H9 (cell line): ENCODE measurements at regions not wholly inside any gene's neighbourhood (a gene's known extent, or its start where the extent isn't known, plus 50 kb on each side); places are given as distances from the start of the nearest gene placed in this dataset.

Experiments
- DNase-seq: peaks from one replicate; pipeline ENCODE4 v3.0.0-alpha.2; 2017
- H2AFZ ChIP-seq: one replicate; pipeline ENCODE4 v1.6.1; 2013; ENCODE audit warnings: mild to moderate bottlenecking, low read length, control low read depth, moderate library complexity
- H2AK5ac ChIP-seq: 2 replicates; pipeline ENCODE4 v1.6.1; 2013; ENCODE audit warnings: low read length, control low read depth, mixed read lengths; ENCODE audit not compliant: insufficient read length
- H2BK120ac ChIP-seq: one replicate; pipeline ENCODE4 v1.6.1; 2013; ENCODE audit warnings: low read depth, mild to moderate bottlenecking, low read length, control low read depth, inconsistent platforms; ENCODE audit not compliant: poor library complexity, severe bottlenecking
- H2BK12ac ChIP-seq: 2 replicates; pipeline ENCODE4 v1.6.1; 2013; ENCODE audit warnings: low read length, control low read depth, mixed read lengths, low read depth; ENCODE audit not compliant: insufficient read length
- H2BK15ac ChIP-seq: 2 replicates; pipeline ENCODE4 v1.6.1; 2013; ENCODE audit warnings: low read depth, low read length, control low read depth
- H2BK20ac ChIP-seq: one replicate; pipeline ENCODE4 v1.6.1; 2013; ENCODE audit warnings: low read depth, mild to moderate bottlenecking, low read length, control low read depth, inconsistent platforms; ENCODE audit not compliant: poor library complexity, severe bottlenecking
- H2BK5ac ChIP-seq: 2 replicates; pipeline ENCODE4 v1.6.1; 2013; ENCODE audit warnings: low read length, control low read depth, mixed read lengths; ENCODE audit not compliant: insufficient read length
- H3K14ac ChIP-seq: 2 replicates; pipeline ENCODE4 v1.6.1; 2013; ENCODE audit warnings: low read length, control low read depth; ENCODE audit not compliant: insufficient read depth
- H3K18ac ChIP-seq: 2 replicates; pipeline ENCODE4 v1.6.1; 2013; ENCODE audit warnings: low read depth, mild to moderate bottlenecking, mixed read lengths, low read length, control low read depth; ENCODE audit not compliant: insufficient read length
- H3K23ac ChIP-seq: 2 replicates; pipeline ENCODE4 v1.6.1; 2013; ENCODE audit warnings: low read length, control low read depth, mixed read lengths, low read depth; ENCODE audit not compliant: insufficient read length
- H3K23me2 ChIP-seq: 2 replicates; pipeline ENCODE4 v1.6.1; 2013; ENCODE audit warnings: low read depth, mild to moderate bottlenecking, mixed read lengths, low read length, control low read depth; ENCODE audit not compliant: insufficient read length, poor library complexity, severe bottlenecking
- H3K27ac ChIP-seq: 2 replicates; pipeline ENCODE4 v1.5.1; 2013; ENCODE audit warnings: low read length, control low read depth, mixed read lengths, low read depth; ENCODE audit not compliant: insufficient read length
- H3K27me3 ChIP-seq: 2 replicates; pipeline ENCODE4 v1.6.1; 2013; ENCODE audit warnings: low read length, control low read depth, inconsistent platforms; ENCODE audit not compliant: insufficient read depth
- H3K4ac ChIP-seq: 2 replicates; pipeline ENCODE4 v1.6.1; 2013; ENCODE audit warnings: low read depth, mild to moderate bottlenecking, control low read depth, inconsistent platforms, low read length, moderate library complexity
- H3K4me1 ChIP-seq: 2 replicates; pipeline ENCODE4 v1.6.1; 2013; ENCODE audit warnings: low read length, control low read depth, inconsistent platforms; ENCODE audit not compliant: insufficient read depth
- H3K4me2 ChIP-seq: 2 replicates; pipeline ENCODE4 v1.6.1; 2013; ENCODE audit warnings: low read length, control low read depth, mixed read lengths; ENCODE audit not compliant: insufficient read length, insufficient read depth
- H3K56ac ChIP-seq: 2 replicates; pipeline ENCODE4 v1.6.1; 2013; ENCODE audit warnings: low read depth, mild to moderate bottlenecking, mixed read lengths, low read length, control low read depth; ENCODE audit not compliant: insufficient read length
- H3K79me1 ChIP-seq: 2 replicates; pipeline ENCODE4 v1.6.1; 2013; ENCODE audit warnings: low read depth, mild to moderate bottlenecking, moderate library complexity, low read length, control low read depth, inconsistent platforms; ENCODE audit not compliant: insufficient read depth, poor library complexity, severe bottlenecking
- H3K79me2 ChIP-seq: 2 replicates; pipeline ENCODE4 v1.6.1; 2013; ENCODE audit warnings: low read length, control low read depth, inconsistent platforms; ENCODE audit not compliant: insufficient read depth
- H3K9ac ChIP-seq: 2 replicates; pipeline ENCODE4 v1.6.1; 2013; ENCODE audit warnings: low read length, control low read depth, mixed read lengths; ENCODE audit not compliant: insufficient read length; ENCODE audit errors: extremely low read depth
- H3K9me3 ChIP-seq: one replicate; pipeline ENCODE4 v1.6.1; 2013; ENCODE audit warnings: low read depth, low read length, inconsistent platforms; ENCODE audit not compliant: control insufficient read depth
- H3T11ph ChIP-seq: one replicate; pipeline ENCODE4 v1.6.1; 2013; ENCODE audit warnings: mild to moderate bottlenecking, low read length, control low read depth, inconsistent platforms
- H4K20me1 ChIP-seq: one replicate; pipeline ENCODE4 v1.6.1; 2013; ENCODE audit not compliant: control insufficient read depth, insufficient read length, insufficient read depth
- H4K5ac ChIP-seq: 2 replicates; pipeline ENCODE4 v1.6.1; 2013; ENCODE audit warnings: low read depth, mild to moderate bottlenecking, mixed read lengths, low read length, control low read depth; ENCODE audit not compliant: insufficient read length
- H4K8ac ChIP-seq: replicated peaks from 2 replicates; pipeline ENCODE4 v1.6.1; 2013; ENCODE audit warnings: low read length, control low read depth, mixed read lengths, low read depth; ENCODE audit not compliant: insufficient read length
- H4K91ac ChIP-seq: 2 replicates; pipeline ENCODE4 v1.6.1; 2013; ENCODE audit warnings: low read depth, mild to moderate bottlenecking, moderate library complexity, mixed read lengths, low read length, control low read depth; ENCODE audit not compliant: insufficient read length
- H3K27ac Mint-ChIP-seq, 3 experiments: 2 replicates in 2 of 3; 3 replicates in 1 of 3; pipeline ENCODE4 v1.8.0; 2020 to 2021; ENCODE audit warnings: mixed read lengths in 3 of 3, mild to moderate bottlenecking in 1 of 3, moderate library complexity in 1 of 3
- H3K27me3 Mint-ChIP-seq: 2 replicates; pipeline ENCODE4 v1.8.0; 2021; ENCODE audit warnings: low read depth, mild to moderate bottlenecking, moderate library complexity, mixed read lengths
- H3K36me3 Mint-ChIP-seq, 3 experiments: 2 replicates in 2 of 3; 3 replicates in 1 of 3; pipeline ENCODE4 v1.8.0; 2020 to 2021; ENCODE audit warnings: low read depth in 3 of 3, mixed read lengths in 3 of 3; ENCODE audit not compliant: insufficient read depth in 1 of 3
- H3K4me1 Mint-ChIP-seq, 2 experiments: 2 replicates each; pipeline ENCODE4 v1.8.0; 2020; ENCODE audit warnings: mixed read lengths in 2 of 2
- H3K4me3 Mint-ChIP-seq, 2 experiments: 2 replicates in 1 of 2; 3 replicates in 1 of 2; pipeline ENCODE4 v1.8.0; 2020 to 2021; ENCODE audit warnings: mild to moderate bottlenecking in 2 of 2, mixed read lengths in 2 of 2, moderate library complexity in 1 of 2
- H3K9me3 Mint-ChIP-seq, 2 experiments: 2 replicates in 1 of 2; 3 replicates in 1 of 2; pipeline ENCODE4 v1.8.0; 2020; ENCODE audit warnings: mild to moderate bottlenecking in 2 of 2, mixed read lengths in 2 of 2, moderate library complexity in 1 of 2
- WGBS: extraction: QIAGEN DNeasy Blood & Tissue Kit; methylation state at CpG from one replicate; pipeline ENCODE4 v1.1.7; 2013; ENCODE audit warnings: missing lambda C conversion rate, low lambda C conversion rate, mixed read lengths; ENCODE audit not compliant: insufficient read length; ENCODE audit errors: extremely low coverage; 5-methylcytosine and 5-hydroxymethylcytosine counted together
- TF ChIP-seq, protein P1 (sequence below): fragments of 200-600 bp; sonication (generic); conservative IDR thresholded peaks from 3 replicates; pipeline ENCODE4 v1.8.0; 2021; ENCODE audit warnings: antibody characterized with exemption, mild to moderate bottlenecking

- TF ChIP-seq, protein P1, sequence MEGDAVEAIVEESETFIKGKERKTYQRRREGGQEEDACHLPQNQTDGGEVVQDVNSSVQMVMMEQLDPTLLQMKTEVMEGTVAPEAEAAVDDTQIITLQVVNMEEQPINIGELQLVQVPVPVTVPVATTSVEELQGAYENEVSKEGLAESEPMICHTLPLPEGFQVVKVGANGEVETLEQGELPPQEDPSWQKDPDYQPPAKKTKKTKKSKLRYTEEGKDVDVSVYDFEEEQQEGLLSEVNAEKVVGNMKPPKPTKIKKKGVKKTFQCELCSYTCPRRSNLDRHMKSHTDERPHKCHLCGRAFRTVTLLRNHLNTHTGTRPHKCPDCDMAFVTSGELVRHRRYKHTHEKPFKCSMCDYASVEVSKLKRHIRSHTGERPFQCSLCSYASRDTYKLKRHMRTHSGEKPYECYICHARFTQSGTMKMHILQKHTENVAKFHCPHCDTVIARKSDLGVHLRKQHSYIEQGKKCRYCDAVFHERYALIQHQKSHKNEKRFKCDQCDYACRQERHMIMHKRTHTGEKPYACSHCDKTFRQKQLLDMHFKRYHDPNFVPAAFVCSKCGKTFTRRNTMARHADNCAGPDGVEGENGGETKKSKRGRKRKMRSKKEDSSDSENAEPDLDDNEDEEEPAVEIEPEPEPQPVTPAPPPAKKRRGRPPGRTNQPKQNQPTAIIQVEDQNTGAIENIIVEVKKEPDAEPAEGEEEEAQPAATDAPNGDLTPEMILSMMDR, result no peak
- Histone ChIP-seq H2BK5ac (no peak overlapping the region), H3K4ac (no peak overlapping the region), H2BK15ac (no peak overlapping the region), H4K5ac (no peak overlapping the region), H2BK12ac (no peak overlapping the region), H3K4me1 (no peaks in the 10 kb centered on the region), H2AFZ (no peak overlapping the region), H3K79me2 (no peaks in the 10 kb centered on the region), H3T11ph (no peak overlapping the region), H4K20me1 (no peaks in the 10 kb centered on the region), H3K23ac (no peak overlapping the region), H3K18ac (no peak overlapping the region), H3K27ac (no peak overlapping the region), H3K79me1 (no peaks in the 10 kb centered on the region), H3K9me3 (no peaks in the 10 kb centered on the region), H2BK120ac (no peak overlapping the region), H2AK5ac (no peak overlapping the region), H2BK20ac (no peak overlapping the region), H4K8ac (no peak overlapping the region), H3K14ac (no peak overlapping the region), H3K27me3 (no peaks in the 10 kb centered on the region), H3K23me2 (no peaks in the 10 kb centered on the region), H3K56ac (no peak overlapping the region), H3K9ac (no peak overlapping the region), H3K4me2 (no peak overlapping the region), H4K91ac (no peak overlapping the region)
- H3K4me3 Mint-ChIP-seq, result no peak overlapping the region
- no CpG with 5 or more reads among the region's 8 CpGs for WGBS
- no peak overlapping the region for H3K27ac Mint-ChIP-seq
- no peak for DNase-seq
- H3K9me3 Mint-ChIP-seq, result no peaks in the 10 kb centered on the region
- H3K36me3 Mint-ChIP-seq, result no peaks in the 10 kb centered on the region
- H3K27me3 Mint-ChIP-seq, result peaks cover 7% of the 10 kb centered on the region
- H3K4me1 Mint-ChIP-seq, result peaks cover 0 to 7% of the 10 kb centered on the region in 2 experiments; a peak in 3 of 4 replicates
Observed at GRCh38 chr2:235244255-235245220, 249.3 kb upstream of the AGAP1 start.
